Retinal pigment epithelial cell (primary cell): ENCODE measurements at regions not wholly inside any gene's neighbourhood (a gene's known extent, or its start where the extent isn't known, plus 50 kb on each side); places are given as distances from the start of the nearest gene placed in this dataset.

Source experiments
- DNase-seq: peaks from one replicate; pipeline ENCODE4 v3.0.0-alpha.2; 2010; ENCODE audit warnings: low read depth
- H3K4me3 ChIP-seq: 2 replicates; pipeline ENCODE4 v1.5.1; 2011; ENCODE audit warnings: mild to moderate bottlenecking, low read length, control low read depth, moderate library complexity
- CTCF ChIP-seq: conservative IDR thresholded peaks from 2 replicates; pipeline ENCODE4 v1.5.1; 2011; ENCODE audit warnings: low read depth, low read length, control low read depth, inconsistent platforms

- no peak overlapping the region for H3K4me3 ChIP-seq
- TF ChIP-seq CTCF, result no peak
- no peak for DNase-seq
These were observed 180.0 kb downstream of the CTTN start for GRCh38 chr11:70578371-70578770.

GRCh38 chr11:70578831-70579230 is 180.5 kb downstream of the CTTN start:
- no peak for DNase-seq
- TF ChIP-seq CTCF, result no peak
- H3K4me3 ChIP-seq, result no peak overlapping the region

- DNase-seq, result no peak
- no peak overlapping the region for H3K4me3 ChIP-seq
- TF ChIP-seq CTCF, result no peak
These were observed 181.1 kb downstream of the CTTN start for GRCh38 chr11:70579316-70579955.

- no peak for DNase-seq
- TF ChIP-seq CTCF, result no peak
- no peak overlapping the region for H3K4me3 ChIP-seq
These were observed 181.9 kb downstream of the CTTN start for GRCh38 chr11:70580036-70580805.

- no peak overlapping the region for H3K4me3 ChIP-seq
- no peak for DNase-seq
- TF ChIP-seq CTCF, result no peak
These were observed 183.9 kb downstream of the CTTN start for GRCh38 chr11:70581991-70582885.

GRCh38 chr11:70582886-70583641 is 184.7 kb downstream of the CTTN start:
- TF ChIP-seq CTCF, result no peak
- no peak for DNase-seq
- no peak overlapping the region for H3K4me3 ChIP-seq
